GM21786 (cell line): ENCODE measurements at regions not wholly inside any gene's neighbourhood (a gene's known extent, or its start where the extent isn't known, plus 50 kb on each side); places are given as distances from the start of the nearest gene placed in this dataset.
"Not testable (repeated sequence)": the region's sequence is repeated elsewhere in the genome, so short reads cannot be mapped to it uniquely, and the experiment has no call there.

Experiments
- ATAC-seq: cut with Tn5 transposase; IDR thresholded peaks from one replicate; pipeline ENCODE4 v1.9.1; 2021; ENCODE audit not compliant: unreplicated experiment

DNA sequence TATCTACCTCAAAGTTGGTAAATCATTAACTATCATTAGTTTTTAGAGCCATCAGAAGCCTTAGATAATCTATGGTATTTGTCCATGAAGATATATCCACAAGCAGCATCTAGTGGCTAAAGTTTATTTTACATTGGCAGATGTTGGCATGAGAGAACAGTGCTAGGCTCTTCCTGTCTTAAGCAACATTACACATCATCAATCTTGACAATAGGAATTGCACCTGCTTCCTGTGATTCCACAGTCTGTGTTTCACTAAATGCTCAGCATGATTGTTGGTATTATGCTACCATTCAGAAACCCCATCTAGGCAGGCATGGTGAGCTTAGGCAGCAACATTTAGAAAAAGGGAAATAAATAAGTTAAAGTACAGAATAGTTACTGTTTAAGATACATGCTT is 246.6 kb downstream of the SLCO4C1 start:
- ATAC-seq = no peak

DNA sequence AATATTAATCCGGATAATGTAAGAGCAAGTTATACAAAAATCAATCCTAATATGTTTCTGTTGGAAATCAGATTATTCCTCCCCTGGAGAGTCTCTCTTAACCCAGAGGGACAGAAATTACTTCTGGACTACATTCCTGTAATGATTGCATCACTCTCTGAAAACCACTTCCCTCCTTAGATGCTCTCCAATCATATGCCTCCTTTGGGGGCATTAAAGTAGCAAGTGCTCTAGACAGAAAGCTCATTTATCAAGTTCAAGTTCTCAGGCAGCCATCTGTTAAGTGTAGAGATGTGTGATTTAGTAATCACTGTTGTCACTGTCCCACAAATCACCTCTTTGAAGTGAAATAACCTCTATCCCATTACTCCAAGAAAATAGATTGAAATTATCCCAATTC is 247.1 kb downstream of the SLCO4C1 start:
- no peak for ATAC-seq

DNA sequence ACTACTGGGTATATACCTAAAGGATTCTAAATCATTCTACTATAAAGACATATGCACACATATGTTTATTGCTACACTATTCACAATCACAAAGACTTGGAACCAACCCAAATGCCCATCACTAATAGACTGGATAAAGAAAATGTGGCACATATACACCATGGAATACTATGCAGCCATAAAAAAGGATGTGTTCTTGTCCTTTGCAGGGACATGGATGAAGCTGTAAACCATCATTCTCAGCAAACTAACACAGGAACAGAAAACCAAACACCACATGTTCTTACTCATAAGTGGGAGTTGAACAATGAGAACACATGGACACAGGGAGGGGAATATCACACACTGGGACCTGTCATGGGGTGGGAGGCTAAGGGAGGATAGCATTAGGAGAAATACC is 249.0 kb downstream of the SLCO4C1 start:
- not testable (repeated sequence) for ATAC-seq

DNA sequence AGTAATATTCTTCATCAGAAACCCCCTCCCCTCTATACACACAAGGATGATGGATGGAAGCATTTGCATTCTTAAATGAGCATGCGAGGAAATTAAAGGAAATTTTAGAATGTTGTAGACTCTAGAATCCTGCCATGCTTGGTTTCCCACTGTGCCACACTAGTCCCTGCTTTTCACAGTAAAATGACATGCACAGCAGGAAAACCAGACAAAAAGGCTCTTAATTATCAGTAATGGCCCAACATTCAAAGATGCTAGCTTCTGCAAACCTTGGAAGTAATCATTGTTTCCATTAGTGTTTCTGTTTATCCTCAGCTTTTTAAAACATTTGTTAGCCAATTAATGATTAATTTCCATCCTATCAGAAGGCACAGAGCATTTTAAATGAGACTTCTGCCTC is 255.8 kb downstream of the SLCO4C1 start:
- ATAC-seq = no peak

DNA sequence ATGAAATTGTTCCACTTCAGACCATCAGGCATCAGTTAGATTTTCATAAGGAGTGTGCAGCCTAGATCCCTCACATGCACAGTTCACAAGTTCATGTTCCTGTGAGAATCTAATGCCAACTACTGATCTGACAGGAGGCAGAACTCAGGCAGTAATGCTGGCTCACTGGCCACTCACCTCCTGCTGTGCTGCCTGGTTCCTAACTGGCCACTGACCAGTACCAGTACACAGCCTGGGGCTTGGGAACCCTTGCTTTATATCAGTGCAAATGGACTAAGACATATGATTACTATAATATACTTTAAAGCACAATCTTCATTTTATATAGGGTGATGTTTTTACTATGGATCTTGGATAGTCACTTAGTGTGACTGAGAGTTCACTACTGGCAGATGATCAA is 259.2 kb downstream of the SLCO4C1 start:
- no peak for ATAC-seq

DNA sequence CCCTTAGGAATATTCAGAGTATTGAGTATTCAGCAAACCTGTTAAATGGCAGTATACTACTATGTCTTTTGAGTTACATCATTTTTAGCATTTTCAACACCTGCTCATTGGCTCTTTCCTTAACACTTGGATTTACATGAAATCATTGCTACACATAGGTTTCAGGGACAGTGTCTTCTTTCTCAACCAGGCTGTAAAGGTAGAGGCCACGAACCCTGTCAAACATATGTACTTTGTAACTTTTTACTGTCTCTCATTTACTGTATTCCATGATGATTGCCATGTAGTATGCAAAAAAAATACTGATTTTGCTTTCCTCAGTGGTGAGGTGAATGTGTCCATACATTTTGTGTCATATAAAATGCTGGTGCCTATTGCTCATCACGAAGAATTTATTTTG is 264.4 kb downstream of the SLCO4C1 start:
- no peak for ATAC-seq

DNA sequence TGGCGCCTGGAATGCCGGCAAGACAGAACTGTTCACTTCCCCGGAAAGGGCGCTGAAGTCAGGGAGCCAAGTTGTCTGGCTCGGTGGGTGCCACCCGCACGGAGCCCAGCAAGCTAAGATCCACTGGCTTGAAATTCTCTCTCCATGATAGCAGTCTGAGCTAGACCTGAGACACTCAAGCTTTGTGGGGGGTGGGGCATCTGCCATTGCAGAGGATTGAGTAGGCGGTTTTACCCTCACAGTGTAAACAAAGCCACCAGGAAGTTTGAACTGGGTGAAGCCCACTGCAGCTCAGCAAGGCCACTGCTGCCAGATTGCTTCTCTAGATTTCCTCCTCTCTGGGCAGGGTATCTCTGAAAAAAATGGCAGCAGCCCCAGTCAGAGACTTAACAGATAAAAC is 277.4 kb downstream of the SLCO4C1 start:
- no peak for ATAC-seq

DNA sequence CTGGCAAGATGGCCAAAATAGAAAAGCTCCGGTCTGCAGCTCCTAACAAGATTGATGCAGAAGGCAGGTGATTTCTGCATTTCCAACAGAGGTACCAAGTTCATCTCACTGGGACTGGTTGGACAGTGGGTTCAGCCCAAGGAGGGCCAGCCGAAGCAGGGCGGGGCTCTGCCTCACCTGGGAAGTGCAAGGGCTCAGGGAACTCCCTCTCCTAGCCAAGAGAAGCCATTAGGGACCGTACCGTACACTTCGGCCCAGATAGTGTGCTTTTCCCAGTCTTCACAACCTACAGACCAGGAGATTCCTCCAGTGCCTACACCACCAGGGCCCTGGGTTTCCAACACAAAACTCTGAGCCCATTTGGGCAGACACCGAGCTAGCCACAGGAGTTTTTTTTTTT is 277.8 kb downstream of the SLCO4C1 start:
- no peak for ATAC-seq

DNA sequence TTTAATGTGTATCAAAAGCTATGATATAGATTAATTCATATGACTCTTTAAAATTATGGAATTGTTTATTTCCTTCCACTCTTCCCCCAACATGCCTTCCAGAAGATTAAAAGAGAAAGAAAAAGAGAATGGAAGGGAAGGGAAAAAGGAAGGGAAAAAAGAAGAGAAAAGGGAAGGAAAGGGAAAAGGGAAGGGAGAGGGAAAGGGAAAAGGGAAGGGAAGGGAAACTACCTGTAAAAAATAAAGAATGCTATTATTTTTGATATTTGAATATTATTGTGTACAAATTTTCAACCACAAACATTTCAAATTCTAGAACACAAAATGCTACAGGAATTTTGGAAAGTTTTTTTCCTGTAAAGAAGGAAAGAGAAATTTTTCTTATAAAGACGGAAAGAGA is 281.7 kb downstream of the SLCO4C1 start:
- no peak for ATAC-seq

DNA sequence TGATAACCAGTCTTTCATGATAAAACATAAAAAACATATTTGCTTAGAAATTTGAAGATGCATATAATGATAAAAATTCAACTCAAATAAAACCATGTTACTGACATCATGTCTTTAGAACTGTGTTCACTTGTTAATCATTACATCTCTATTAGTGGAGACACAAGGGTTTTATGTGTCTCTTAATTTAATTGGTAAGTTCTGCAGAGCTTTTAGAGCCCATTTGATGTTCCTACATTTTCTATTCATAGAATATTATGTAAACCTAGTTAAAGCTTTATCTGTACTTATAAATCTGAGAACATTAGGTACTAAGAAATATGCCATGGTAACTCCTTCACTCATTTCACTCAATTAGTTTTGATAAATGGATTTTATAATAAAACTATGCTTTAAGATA is 285.4 kb downstream of the SLCO4C1 start:
- no peak for ATAC-seq

DNA sequence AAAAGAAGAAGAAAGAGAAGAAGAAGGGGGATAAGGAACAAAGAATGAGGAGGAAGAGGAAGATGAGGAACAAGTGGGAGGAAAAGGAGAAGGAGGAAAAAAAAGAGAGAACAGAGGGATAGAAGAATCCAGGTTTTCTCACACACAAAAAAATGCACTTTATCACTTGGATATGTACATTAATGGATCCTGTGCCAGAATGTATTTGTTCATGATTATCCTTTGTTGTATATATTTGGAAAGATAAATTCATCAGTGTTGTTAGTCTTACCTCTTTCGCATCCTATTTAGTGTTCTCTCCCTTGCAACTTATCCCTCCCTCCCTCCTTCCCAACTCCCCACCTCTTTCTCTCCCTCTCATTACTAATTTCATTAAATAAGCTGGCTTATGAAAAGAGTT is 298.8 kb downstream of the SLCO4C1 start:
- no peak for ATAC-seq

DNA sequence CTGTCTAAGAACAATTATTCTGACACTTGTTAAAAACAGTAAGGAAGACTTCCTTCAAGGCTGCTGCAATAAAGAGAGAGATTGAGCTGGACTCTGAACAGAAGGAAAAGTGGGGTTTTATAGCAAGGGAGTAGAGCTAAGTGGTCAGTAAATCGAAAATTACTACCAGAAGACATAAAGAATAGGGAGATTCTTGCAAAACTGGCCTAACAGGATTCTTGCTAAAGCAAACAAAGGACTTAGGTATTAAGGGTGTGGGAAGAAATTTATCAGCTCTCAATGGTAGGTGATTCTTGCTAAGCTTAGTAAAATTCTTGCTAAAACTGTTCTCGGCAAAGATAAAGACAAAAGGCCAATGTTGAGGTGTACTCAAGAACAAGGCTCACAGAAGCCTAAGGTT is 300.5 kb downstream of the SLCO4C1 start:
- ATAC-seq = no peak

DNA sequence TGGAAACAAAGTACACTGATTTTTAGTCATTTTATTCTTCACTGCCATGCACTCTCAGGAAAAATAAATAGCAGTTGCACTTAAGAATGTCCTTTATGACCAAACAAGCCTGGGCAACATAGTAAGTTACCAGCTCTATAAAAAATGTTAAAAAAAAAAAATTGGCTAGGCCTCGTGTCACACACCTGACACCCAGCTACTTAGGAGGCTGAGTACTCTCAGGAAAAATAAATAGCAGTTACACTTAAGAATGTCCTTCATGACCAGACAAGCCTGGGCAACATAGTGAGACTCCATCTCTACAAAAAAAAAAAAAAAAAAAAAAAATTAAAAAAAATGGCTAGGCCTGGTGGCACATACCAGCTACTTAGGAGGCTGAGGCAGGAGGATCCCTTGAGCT is 304.6 kb downstream of the SLCO4C1 start:
- ATAC-seq = no peak

DNA sequence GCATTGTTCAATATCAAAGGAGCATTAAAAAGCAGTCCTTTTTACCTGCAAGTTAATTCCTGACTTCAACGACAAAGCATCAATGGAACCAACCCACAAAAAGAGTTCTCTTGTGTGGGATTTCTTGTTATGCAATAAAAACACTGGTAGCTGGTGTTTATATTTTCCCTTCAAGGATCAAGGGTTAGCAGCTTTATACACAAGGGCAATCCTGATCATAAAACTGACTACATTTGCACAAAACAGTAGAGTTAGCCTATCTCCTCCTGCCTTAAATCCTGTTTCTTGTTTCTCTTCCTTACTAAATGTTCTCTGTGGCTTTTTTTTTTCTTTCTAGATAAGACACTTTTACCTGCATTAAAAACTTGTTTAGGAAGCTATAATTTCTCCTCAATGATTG is 306.4 kb downstream of the SLCO4C1 start:
- no peak for ATAC-seq

DNA sequence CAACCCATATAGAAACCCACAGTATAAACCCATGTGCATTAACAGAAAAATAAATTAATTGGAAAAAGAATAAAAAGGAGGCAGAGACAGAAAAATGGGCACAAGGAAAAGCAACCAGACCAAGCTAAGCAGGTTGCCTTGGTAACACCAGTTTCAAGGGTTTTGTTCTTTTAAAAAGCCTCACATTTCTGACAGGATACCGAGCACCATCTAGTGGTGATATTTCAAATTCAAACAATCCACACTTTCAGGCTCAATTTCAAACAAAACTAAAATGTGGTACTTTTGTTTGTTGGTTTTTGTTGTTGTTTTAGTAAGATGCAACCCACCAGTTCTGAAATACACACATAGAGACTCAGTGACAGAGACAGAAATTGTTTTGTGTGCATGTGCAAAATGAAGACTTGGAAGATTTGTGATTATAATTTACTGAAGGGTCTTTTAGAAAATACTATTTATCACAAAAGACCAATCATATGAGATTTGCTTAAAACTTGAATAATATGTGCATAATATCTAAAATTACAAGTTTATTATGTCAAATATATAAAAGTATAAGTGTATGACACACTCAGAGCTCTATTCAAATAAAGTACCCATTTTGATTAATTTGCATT is 318.2 kb downstream of the SLCO4C1 start:
- ATAC-seq = peak; percentile 96

DNA sequence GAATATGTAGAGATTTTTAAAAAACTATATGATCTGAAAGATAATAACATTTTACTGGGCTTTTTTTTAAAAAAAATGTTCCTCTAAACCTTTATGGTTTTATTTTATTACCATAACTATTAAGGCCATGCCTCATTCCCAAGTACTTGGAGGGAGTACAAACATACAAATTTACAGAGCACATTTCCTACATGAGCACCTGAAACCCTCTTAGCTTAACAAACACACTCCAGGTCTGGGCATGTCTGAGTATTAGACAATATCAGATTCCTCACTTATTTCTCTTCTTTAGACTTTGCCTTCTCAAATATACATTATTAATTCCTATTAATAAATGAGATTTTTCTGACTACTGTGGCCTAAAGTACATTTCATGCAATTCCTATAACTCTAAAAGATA is 319.2 kb downstream of the SLCO4C1 start:
- ATAC-seq = no peak

DNA sequence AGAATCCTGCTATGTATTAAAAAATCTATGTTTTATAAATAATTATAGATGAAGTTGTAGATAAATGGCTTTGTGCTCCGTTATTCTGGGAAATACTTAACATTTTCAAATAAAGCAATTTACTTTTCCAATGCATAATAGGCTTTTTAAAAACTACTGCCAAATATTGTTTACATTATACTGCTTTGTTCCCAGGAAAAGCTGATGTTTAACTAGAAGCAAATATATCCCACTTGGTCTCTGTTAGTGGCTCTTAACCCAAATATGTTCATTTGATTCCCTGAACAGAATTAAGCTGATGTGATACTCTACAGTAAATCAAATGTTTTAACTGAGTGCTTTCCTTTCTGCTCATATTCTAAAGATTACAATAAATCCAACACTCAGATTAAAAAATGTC is 326.3 kb downstream of the SLCO4C1 start:
- no peak for ATAC-seq

DNA sequence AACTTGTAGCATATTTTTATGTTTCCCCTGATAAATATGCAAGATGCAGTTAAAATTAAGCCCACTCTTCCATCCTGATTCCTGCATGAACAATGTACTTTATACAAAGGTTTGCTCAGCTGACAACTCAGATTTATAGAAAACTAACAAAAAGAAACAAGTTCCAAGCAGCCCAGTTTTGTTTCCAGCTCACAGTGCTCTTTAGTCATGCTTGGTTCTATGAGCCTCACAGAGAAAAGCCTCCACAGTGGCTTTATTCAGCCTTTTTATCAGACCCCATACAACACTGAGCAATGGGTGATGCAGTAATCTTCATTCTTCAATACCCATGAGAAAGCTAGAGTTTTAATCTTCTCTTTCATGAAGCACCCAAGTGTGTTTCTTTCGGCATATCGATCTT is 329.6 kb downstream of the SLCO4C1 start:
- no peak for ATAC-seq

DNA sequence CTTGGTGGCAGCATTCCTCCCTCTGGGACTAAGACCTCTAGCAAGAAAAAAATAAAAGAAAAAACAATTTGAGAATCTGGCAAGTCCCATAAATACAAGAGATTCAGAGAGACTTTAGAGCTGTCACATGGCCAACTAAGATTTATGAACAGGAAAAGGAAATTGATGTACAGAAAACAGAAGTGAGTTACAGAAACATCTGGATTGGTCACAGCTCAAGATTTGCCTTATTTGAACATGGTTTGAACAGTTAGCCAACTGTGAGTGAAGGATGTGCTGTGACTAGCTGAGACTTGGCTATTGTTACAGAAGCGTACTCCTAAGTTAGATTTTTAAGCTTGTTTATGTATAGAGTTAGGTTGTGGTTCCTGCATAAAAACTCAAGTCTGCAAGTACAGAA is 340.2 kb downstream of the SLCO4C1 start:
- ATAC-seq = no peak

DNA sequence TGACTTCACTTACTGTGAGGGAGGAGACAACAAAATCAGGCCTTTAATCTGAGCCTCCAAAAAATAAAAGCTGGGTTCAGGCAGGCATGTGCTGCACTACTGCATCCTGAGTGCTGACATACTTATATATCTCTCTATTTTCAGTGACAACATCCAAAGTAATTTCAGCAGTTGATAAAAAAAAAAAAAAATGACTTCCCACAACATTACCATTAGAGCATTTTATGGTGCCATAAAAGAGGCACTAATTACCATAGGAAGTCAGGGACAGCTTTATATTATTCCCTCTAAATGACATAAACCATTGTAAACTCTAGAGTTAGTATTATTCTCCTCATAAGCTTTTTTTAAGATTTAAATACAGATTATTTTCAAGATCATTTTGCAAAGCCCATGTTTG is 346.1 kb downstream of the SLCO4C1 start:
- no peak for ATAC-seq

DNA sequence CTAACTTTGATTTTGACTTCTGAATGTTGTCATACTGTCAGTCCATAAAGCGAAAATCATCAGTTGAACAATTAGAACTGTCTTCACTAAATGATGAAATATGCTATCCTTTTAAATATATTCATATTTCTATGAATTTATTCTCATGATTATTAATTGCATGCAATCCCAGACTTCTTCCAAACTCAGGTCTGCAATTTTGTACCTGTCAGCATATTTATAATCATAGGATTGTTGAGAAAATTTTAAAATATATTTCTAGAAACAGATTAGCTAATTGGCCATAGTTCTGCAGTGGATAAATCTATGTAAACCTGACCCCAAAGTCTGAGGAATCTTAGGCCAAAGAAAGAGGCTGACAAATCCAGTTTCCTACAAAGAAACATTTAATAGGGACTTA is 347.5 kb downstream of the SLCO4C1 start:
- no peak for ATAC-seq

DNA sequence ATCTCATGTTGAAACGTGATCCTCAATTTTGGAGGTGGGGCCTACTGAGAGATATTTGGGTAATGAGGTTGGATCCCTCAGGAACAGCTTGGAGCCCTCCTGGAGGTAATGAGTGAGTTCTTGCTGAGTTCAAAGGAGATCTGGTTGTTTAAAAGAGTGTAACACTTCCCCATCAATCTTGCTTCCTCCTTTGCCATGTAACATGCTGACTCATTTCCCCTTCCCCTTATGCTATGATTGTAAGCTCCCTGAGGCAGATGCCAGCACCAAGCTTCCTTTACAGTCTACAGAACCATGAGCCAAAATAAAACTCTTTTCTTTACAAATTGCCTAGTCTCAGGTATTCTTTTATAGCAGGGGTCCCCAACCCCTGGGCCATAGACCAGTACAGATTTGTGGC is 352.3 kb downstream of the SLCO4C1 start:
- no peak for ATAC-seq

DNA sequence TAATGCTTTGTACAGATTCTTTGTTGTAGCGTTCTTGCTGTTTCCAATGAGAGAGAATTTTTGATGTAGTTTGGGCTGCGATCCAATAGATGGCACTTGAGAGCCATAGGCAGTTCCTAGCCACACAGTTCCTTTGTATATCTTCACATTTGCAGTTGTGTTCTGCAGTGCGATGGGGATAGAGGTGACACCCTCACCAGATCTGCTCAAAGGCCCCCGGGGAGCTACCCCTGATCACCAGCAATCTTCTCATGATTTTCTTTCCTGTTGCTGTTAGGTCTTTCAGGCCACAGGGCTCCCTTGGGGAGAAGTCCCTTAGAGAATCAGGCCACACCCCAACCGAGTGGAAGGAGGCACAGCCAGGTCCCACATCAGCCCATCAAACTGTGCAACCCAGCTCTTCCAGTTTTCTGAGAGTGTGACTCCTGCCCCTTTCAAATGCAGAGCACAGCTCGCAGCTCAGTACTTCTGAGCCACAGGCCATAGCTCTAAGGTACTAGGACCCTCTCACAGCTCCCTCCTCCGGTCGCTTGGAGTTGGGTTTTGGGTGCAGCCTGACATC is 353.7 kb downstream of the SLCO4C1 start:
- peak; percentile 78 for ATAC-seq
